Endothelial cell of umbilical vein (primary cell): ENCODE measurements at regions not wholly inside any gene's neighbourhood (a gene's known extent, or its start where the extent isn't known, plus 50 kb on each side); places are given as distances from the start of the nearest gene placed in this dataset.

Experiments
- BruUV-seq: library from RNA; stranded (reverse); fragments of 400-500 nt; replicated peaks from 2 replicates; lab custom pipeline; 2021; lab: Mats Ljungman, UMichigan
- CTCF ChIA-PET: fragments of 300-600, 350-600 bp; sonication (Branson Sonifier 250); formaldehyde crosslinking; loops from one replicate; lab custom pipeline; 2021; ENCODE audit warnings: antibody characterized with exemption, inconsistent platforms; lab: Charles Lee
- POLR2A ChIA-PET: fragments of 300-600, 350-600 bp; sonication (Branson Sonifier 250); formaldehyde crosslinking; loops from one replicate; lab custom pipeline; 2021; ENCODE audit warnings: antibody characterized with exemption, inconsistent platforms; lab: Charles Lee
- DNase-seq: peaks from one replicate; pipeline ENCODE4 v3.0.0-alpha.2; 2011; ENCODE audit warnings: low read depth, low spot score
- FAIRE-seq: peaks from 2 replicates; lab custom pipeline; 2011; peaks lifted over from hg19 to GRCh38; lab: Jason Lieb, UNC
- H2AFZ ChIP-seq: 2 replicates; pipeline ENCODE4 v1.6.0; 2012; ENCODE audit warnings: low read depth, low read length, control low read depth, inconsistent platforms
- H3K27ac ChIP-seq: 2 replicates; pipeline ENCODE4 v1.5.1; 2011; ENCODE audit warnings: low read depth, mild to moderate bottlenecking, control low read depth, low read length, moderate library complexity; ENCODE audit not compliant: insufficient read depth
- H3K27me3 ChIP-seq, 2 experiments: 2 replicates each; pipeline versions ENCODE4 v1.6.0 to v1.6.1; 2011; ENCODE audit warnings: low read length in 2 of 2, mixed read lengths in 1 of 2; ENCODE audit not compliant: control insufficient read depth in 2 of 2, insufficient read depth in 2 of 2
- H3K36me3 ChIP-seq, 2 experiments: 2 replicates in 1 of 2; 3 replicates in 1 of 2; pipeline ENCODE4 v1.5.1; 2011; ENCODE audit warnings: low read length in 2 of 2, mild to moderate bottlenecking in 1 of 2, moderate library complexity in 1 of 2; ENCODE audit not compliant: control insufficient read depth in 2 of 2, insufficient read depth in 2 of 2; ENCODE audit errors: extremely low read depth in 1 of 2
- H3K4me1 ChIP-seq: 3 replicates; pipeline ENCODE4 v1.5.1; 2011; ENCODE audit warnings: mild to moderate bottlenecking, low read length; ENCODE audit not compliant: control insufficient read depth, insufficient read depth; ENCODE audit errors: extremely low read depth
- H3K4me2 ChIP-seq: 2 replicates; pipeline ENCODE4 v1.6.1; 2011; ENCODE audit warnings: low read length, control low read depth, mixed read lengths; ENCODE audit not compliant: insufficient read depth
- H3K4me3 ChIP-seq, 3 experiments: fragments of 200-600 bp in 1 of 3; sonication (generic), shearing (Covaris generic) in 1 of 3; replicated peaks in 1 of 3; 2 replicates each; pipeline ENCODE4 v1.5.1; 2011 to 2016; ENCODE audit warnings: control low read depth in 3 of 3, low read length in 3 of 3, mild to moderate bottlenecking in 2 of 3, inconsistent platforms in 1 of 3, low read depth in 1 of 3, moderate library complexity in 1 of 3; ENCODE audit not compliant: insufficient read depth in 1 of 3
- H3K79me2 ChIP-seq: 2 replicates; pipeline ENCODE4 v1.6.0; 2012; ENCODE audit warnings: low read length, inconsistent platforms; ENCODE audit not compliant: control insufficient read depth, insufficient read depth
- H3K9ac ChIP-seq: replicated peaks from 2 replicates; pipeline ENCODE3; 2011; ENCODE audit warnings: low read length, control low read depth; ENCODE audit not compliant: insufficient read depth; ENCODE audit errors: extremely low read depth
- H3K9me1 ChIP-seq: replicated peaks from 3 replicates; pipeline ENCODE4 v1.6.0; 2011; ENCODE audit warnings: mild to moderate bottlenecking, low read length; ENCODE audit not compliant: control insufficient read depth, insufficient read depth; ENCODE audit errors: extremely low read depth
- H3K9me3 ChIP-seq: replicated peaks from 2 replicates; pipeline ENCODE4 v1.5.1; 2012; ENCODE audit warnings: low read length, inconsistent platforms; ENCODE audit not compliant: control insufficient read depth, insufficient read depth
- H4K20me1 ChIP-seq: replicated peaks from 2 replicates; pipeline ENCODE3; 2011; ENCODE audit warnings: mild to moderate bottlenecking, low read length; ENCODE audit not compliant: control insufficient read depth, insufficient read depth; ENCODE audit errors: extremely low read depth
- EZH2 ChIP-seq: IDR thresholded peaks from 2 replicates; pipeline ENCODE4 v1.6.1; 2012; ENCODE audit warnings: borderline replicate concordance, low read depth, mild to moderate bottlenecking, moderate library complexity, low read length, inconsistent platforms; ENCODE audit not compliant: severe bottlenecking
- FOS ChIP-seq: IDR thresholded peaks from 2 replicates; pipeline ENCODE4 v1.6.1; 2011; ENCODE audit warnings: mild to moderate bottlenecking, low read length, moderate library complexity, borderline replicate concordance; ENCODE audit not compliant: insufficient read depth
- GATA2 ChIP-seq: IDR thresholded peaks from 2 replicates; pipeline ENCODE4 v1.7.0; 2011; ENCODE audit warnings: low read depth, mild to moderate bottlenecking, moderate library complexity, mixed read lengths, low read length; ENCODE audit not compliant: insufficient read length, insufficient read depth
- JUN ChIP-seq: IDR thresholded peaks from 2 replicates; pipeline ENCODE4 v1.6.1; 2011; ENCODE audit warnings: borderline replicate concordance, low read depth; ENCODE audit not compliant: insufficient read length, insufficient read depth
- MYC ChIP-seq: IDR thresholded peaks from one replicate; pipeline ENCODE4 v1.6.1; 2011; ENCODE audit warnings: mild to moderate bottlenecking, low read depth, low read length
- POLR2A ChIP-seq: IDR thresholded peaks from 2 replicates; pipeline ENCODE4 v1.6.1; 2012; ENCODE audit warnings: low read depth, mild to moderate bottlenecking, control low read depth, low read length
- POLR2AphosphoS5 ChIP-seq: IDR thresholded peaks from 2 replicates; pipeline ENCODE4 v1.6.1; 2012; ENCODE audit warnings: low read depth, mild to moderate bottlenecking, control low read depth, low read length, moderate library complexity; ENCODE audit not compliant: insufficient read depth
- dilution Hi-C: fragments of 300-500 bp; cut with MboI; formaldehyde crosslinking; loops from one replicate; pipeline ENCODE4 v1.15.0; 2019; ENCODE audit warnings: low sequenced_read_pairs; ENCODE audit not compliant: extremely low pct_ligation_motif_present
- intact Hi-C: fragments of 100-400 bp; cut with micrococcal nuclease; formaldehyde crosslinking; loops from one replicate; pipeline ENCODE4 v1.10.0; 2022
- TF ChIP-seq, protein P1 (sequence below), 2 donors: IDR thresholded peaks; 1 replicate in 1 of 2; 2 replicates in 1 of 2; pipeline ENCODE4 v1.5.1; 2011; ENCODE audit warnings: low read length in 2 of 2, mild to moderate bottlenecking in 2 of 2, moderate library complexity in 2 of 2, control low read depth in 1 of 2, inconsistent platforms in 1 of 2, low read depth in 1 of 2; ENCODE audit not compliant: insufficient read depth in 1 of 2; ENCODE audit errors: extremely low read depth in 1 of 2
- TF ChIP-seq, protein P2 (sequence below): IDR thresholded peaks from 2 replicates; pipeline ENCODE4 v1.6.1; 2011; ENCODE audit not compliant: insufficient read depth, insufficient read length

DNA sequence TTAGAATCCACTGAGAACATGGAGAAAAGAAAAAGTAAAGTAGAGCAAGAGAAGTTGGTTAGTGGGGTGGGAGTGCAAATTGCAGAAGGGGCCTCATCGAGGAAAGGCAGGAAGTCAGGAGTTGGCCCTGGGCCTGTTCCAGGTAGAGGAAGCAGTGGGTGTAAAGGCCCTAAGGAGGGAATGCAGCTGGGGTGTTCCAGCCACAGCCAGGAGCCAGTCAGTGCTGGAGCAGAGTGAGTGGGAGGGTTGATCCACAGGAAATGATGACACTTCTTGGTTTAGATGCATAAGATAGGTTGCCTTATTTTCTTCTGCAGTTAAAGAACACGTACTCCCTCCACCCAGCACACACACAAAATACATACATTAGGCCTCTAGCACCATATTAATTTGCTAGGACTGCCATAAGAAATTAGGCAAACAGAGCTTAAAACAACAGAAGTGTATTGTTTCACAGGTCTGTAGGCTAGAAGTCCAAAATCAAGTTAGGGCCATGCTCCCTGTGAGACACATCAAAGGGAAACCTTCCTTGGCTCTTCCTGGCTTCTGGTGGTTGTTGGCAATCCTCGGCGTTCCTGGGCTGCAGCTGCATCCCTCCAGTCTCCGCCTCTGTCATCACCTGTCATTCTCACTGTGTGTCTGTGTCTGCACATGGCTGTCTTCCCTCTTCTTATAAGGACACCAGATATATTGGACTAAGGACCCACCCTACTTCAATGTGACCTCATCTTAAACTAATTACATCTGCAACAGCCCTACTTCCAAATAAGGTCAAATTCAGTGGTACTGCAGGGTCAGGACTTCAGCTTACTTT is 205.9 kb downstream of the AASDH start:
- dilution Hi-C loops, result no loop called here
- FAIRE-seq, result no peak
- no peak for TF ChIP-seq JUN
- TF ChIP-seq, protein P1, sequence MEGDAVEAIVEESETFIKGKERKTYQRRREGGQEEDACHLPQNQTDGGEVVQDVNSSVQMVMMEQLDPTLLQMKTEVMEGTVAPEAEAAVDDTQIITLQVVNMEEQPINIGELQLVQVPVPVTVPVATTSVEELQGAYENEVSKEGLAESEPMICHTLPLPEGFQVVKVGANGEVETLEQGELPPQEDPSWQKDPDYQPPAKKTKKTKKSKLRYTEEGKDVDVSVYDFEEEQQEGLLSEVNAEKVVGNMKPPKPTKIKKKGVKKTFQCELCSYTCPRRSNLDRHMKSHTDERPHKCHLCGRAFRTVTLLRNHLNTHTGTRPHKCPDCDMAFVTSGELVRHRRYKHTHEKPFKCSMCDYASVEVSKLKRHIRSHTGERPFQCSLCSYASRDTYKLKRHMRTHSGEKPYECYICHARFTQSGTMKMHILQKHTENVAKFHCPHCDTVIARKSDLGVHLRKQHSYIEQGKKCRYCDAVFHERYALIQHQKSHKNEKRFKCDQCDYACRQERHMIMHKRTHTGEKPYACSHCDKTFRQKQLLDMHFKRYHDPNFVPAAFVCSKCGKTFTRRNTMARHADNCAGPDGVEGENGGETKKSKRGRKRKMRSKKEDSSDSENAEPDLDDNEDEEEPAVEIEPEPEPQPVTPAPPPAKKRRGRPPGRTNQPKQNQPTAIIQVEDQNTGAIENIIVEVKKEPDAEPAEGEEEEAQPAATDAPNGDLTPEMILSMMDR (IDR thresholded peaks at IDR 0.05; ENCODE audit: extremely low read depth in 1 of 2, insufficient read depth in 1 of 2, low read depth in 1 of 2, low read length in 2 of 2), result no peak
- no peak for TF ChIP-seq MYC
- no peak for TF ChIP-seq EZH2
- no peak for TF ChIP-seq POLR2A
- no peak for TF ChIP-seq FOS
- TF ChIP-seq GATA2, result no peak
- TF ChIP-seq, protein P2, sequence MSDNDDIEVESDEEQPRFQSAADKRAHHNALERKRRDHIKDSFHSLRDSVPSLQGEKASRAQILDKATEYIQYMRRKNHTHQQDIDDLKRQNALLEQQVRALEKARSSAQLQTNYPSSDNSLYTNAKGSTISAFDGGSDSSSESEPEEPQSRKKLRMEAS, result no peak
- TF ChIP-seq POLR2AphosphoS5, result no peak
- Histone ChIP-seq H4K20me1 (no peaks in the 10 kb centered on the region), H3K4me1 (no peaks in the 10 kb centered on the region), H3K9me1 (no peaks in the 10 kb centered on the region), H3K9me3 (no peaks in the 10 kb centered on the region), H3K9ac (no peak overlapping the region), H3K79me2 (no peaks in the 10 kb centered on the region), H2AFZ (no peak overlapping the region), H3K27ac (no peak overlapping the region), H3K4me3 (no peak overlapping the region), H3K4me2 (no peak overlapping the region), H3K36me3 (no peaks in the 10 kb centered on the region), H3K27me3 (no peaks in the 10 kb centered on the region)
- BruUV-seq, result no TSS peak
- intact Hi-C loops, result no loop called here
- no peak for DNase-seq
- CTCF ChIA-PET, result no interaction called here
- POLR2A ChIA-PET, result no interaction called here
